ENCODE measurements at regions not wholly inside any gene's neighbourhood (a gene's known extent, or its start where the extent isn't known, plus 50 kb on each side); places are given as distances from the start of the nearest gene placed in this dataset.

GRCh38 chr11:45092404-45092785, 54.0 kb upstream of the PRDM11 start:
- no peak for DNase-seq

GRCh38 chr11:45092901-45093760, 53.3 kb upstream of the PRDM11 start:
- DNase-seq: no peak

GRCh38 chr11:45093761-45094455, 52.5 kb upstream of the PRDM11 start:
- DNase-seq: no peak

GRCh38 chr11:45094958-45095690, 51.3 kb upstream of the PRDM11 start:
- DNase-seq: no peak

GRCh38 chr11:45095691-45096010, 50.8 kb upstream of the PRDM11 start:
- DNase-seq: no peak

GRCh38 chr11:45096636-45097035, 49.8 kb upstream of the PRDM11 start:
- no peak for DNase-seq

Data from 8988T (cell line).